ENCODE measurements at regions not wholly inside any gene's neighbourhood (a gene's known extent, or its start where the extent isn't known, plus 50 kb on each side); places are given as distances from the start of the nearest gene placed in this dataset.
"Not testable (repeated sequence)": the region's sequence is repeated elsewhere in the genome, so short reads cannot be mapped to it uniquely, and the experiment has no call there.

DNA sequence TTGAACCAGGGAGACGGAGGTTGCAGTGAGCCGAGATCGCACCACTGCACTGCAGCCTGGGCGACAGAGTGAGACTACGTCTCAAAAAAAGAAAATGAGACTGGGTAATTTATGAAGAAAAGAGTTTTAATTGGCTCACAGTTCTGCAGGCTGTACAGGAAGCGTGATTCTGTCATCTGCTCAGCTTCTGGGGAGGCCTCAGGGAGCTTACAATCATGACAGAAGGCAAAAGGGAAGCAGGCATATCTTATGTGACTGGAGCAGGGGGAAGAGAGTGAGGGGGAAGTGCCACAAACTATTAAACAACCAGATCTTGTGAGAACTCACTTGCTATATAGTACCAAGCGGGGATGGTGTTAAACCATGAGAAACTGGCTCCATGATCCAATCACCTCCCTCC, 1476.2 kb upstream of the DEFB115 start:
- H3K27ac ChIP-seq; intact Hi-C loops (cut with DNase I); H3K9me3 ChIP-seq (replicated peaks in 1 of 3); DNase-seq; H3K27me3 ChIP-seq; H3K4me3 ChIP-seq; H3K4me1 ChIP-seq (replicated peaks in 1 of 2); H3K36me3 ChIP-seq (replicated peaks in 1 of 2): not testable (repeated sequence)
- WGBS, 4 donors: 62 to 76% (median 69%) methylated on average over 7 of the region's 7 CpGs

DNA sequence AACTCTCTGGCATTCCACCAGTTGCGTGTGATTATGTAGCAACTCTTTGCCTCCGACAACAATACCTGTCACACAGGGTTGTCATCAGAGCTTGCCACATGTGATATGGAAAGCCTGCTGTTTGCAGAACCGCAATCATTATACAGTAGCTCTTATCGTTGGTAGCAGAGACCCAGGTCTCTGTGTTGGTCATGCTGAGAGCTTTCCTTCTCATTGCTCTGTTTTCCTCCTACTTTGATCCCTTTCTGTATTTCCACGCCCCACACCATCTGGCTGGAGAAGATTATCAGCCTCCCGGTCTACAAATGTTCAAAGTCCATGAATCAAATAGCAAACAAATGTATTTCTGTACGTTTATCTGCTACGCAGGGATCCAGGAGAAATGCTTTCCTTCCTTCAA, 1475.6 kb upstream of the DEFB115 start:
- DNase-seq; H3K9me3 ChIP-seq (replicated peaks in 1 of 3); H3K4me1 ChIP-seq (replicated peaks in 1 of 2); H3K27me3 ChIP-seq; intact Hi-C loops (cut with DNase I); H3K36me3 ChIP-seq (replicated peaks in 1 of 2); H3K4me3 ChIP-seq; H3K27ac ChIP-seq: not testable (repeated sequence)
- 64 to 78% (median 76%) methylated on average over 8 of the region's 8 CpGs for WGBS, 4 donors

DNA sequence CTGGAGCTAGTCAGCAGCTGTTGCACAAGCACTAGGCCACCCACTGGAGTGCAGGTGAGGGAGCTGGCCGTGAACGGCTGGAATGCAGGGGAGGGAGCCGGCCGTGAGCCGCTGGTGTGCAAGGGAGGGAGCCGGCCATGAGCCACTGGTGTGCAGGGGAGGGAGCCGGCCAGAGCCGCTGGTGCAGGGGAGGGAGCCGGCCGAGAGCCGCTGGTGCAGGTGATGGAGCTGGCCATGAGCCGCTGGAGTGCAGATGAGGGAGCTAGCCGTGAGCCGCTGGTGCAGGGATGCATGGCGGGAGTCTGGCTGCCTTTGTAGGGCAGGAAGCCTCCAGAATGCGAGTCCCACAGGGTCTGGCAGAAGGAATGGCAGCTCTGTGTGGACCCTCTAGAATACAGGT, 1470.0 kb upstream of the DEFB115 start:
- H3K27me3 ChIP-seq; H3K9me3 ChIP-seq (replicated peaks in 1 of 3); H3K36me3 ChIP-seq (replicated peaks in 1 of 2); DNase-seq; H3K4me3 ChIP-seq; intact Hi-C loops (cut with DNase I); H3K27ac ChIP-seq; H3K4me1 ChIP-seq (replicated peaks in 1 of 2): not testable (repeated sequence)
- 73 to 86% (median 81%) methylated on average over 10 to 16 of the region's 16 CpGs for WGBS, 4 donors

DNA sequence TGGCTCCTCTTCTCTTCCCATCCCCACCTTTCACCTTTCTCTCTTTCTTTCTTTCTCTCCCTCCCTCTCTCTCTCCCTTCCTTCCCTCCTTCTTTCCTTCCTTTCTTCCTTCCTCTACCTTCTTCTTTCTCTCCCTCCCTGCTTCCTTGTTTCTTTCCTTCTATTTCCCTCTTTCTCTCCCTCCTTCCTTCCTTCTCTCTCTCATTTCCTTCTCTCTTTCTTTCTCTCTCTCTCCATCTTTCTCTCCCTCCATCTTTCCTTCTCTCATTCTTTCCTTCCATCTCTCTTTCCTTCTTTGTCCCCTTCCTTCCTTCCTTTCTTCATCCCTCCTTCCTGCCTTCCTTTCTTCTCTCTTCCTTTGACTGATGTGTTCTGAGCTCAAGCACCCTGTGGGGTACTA, 1467.0 kb upstream of the DEFB115 start:
- Histone ChIP-seq H3K4me1 (replicated peaks in 1 of 2) (no peaks in the 10 kb centered on the region), H3K27ac (no peak overlapping the region), H3K4me3 (no peak overlapping the region), H3K36me3 (replicated peaks in 1 of 2) (no peaks in the 10 kb centered on the region), H3K27me3 (no peaks in the 10 kb centered on the region), H3K9me3 (replicated peaks in 1 of 3) (no peaks in the 10 kb centered on the region)
- TF ChIP-seq, protein P1, sequence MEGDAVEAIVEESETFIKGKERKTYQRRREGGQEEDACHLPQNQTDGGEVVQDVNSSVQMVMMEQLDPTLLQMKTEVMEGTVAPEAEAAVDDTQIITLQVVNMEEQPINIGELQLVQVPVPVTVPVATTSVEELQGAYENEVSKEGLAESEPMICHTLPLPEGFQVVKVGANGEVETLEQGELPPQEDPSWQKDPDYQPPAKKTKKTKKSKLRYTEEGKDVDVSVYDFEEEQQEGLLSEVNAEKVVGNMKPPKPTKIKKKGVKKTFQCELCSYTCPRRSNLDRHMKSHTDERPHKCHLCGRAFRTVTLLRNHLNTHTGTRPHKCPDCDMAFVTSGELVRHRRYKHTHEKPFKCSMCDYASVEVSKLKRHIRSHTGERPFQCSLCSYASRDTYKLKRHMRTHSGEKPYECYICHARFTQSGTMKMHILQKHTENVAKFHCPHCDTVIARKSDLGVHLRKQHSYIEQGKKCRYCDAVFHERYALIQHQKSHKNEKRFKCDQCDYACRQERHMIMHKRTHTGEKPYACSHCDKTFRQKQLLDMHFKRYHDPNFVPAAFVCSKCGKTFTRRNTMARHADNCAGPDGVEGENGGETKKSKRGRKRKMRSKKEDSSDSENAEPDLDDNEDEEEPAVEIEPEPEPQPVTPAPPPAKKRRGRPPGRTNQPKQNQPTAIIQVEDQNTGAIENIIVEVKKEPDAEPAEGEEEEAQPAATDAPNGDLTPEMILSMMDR (IDR thresholded peaks at IDR 0.05): no peak
- no peak for TF ChIP-seq POLR2A (IDR thresholded peaks at IDR 0.05)
- no peak for DNase-seq
- intact Hi-C loops (cut with DNase I): no loop called here

DNA sequence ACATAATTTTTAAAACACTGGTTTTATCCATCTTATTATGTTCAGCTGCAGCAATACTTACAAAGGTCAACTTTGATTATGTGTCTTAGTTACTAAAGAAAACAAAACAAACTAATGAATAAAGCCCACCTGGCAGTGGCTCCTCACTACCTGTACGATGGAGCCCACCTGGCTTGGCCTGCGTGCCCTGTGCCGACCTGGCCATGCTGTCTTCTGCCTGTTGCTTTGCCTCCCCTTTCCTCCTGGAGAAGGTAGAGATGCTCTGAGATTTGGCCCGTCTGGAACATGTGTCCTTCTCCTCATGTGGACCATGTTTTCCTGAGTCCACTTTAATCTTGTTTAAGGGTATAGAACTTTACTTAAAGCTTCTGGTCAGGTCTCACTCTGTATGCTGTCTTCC, 1426.0 kb upstream of the DEFB115 start:
- DNase-seq; H3K4me1 ChIP-seq (replicated peaks in 1 of 2); H3K4me3 ChIP-seq; intact Hi-C loops (cut with DNase I); H3K36me3 ChIP-seq (replicated peaks in 1 of 2); H3K9me3 ChIP-seq (replicated peaks in 1 of 3); H3K27ac ChIP-seq; H3K27me3 ChIP-seq: not testable (repeated sequence)
- WGBS, 4 donors: 45 to 51% (median 49%) methylated on average over 4 of the region's 4 CpGs

DNA sequence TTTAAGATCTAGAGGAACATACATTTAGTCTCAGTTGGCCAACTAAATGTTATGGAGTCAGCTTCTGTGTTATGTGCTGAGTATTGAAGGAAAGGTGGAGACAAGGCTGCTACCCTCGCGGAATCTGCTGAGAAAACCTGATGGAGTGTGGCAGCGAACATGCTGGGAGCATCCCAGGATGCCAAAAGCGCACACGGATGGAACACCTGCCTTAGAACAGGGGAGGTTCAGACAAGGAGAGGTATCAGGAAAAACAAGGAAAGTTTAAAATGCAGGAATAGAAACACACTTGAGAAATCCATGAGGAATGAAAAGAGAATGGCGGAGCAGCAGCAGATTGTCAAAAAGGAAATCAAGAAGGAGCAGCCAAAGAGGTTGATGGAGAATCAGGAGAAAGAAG, 1389.5 kb upstream of the DEFB115 start:
- H3K9me3 ChIP-seq (replicated peaks in 1 of 3); DNase-seq; H3K4me1 ChIP-seq (replicated peaks in 1 of 2); H3K4me3 ChIP-seq; H3K27ac ChIP-seq; H3K36me3 ChIP-seq (replicated peaks in 1 of 2); H3K27me3 ChIP-seq; intact Hi-C loops (cut with DNase I): not testable (repeated sequence)
- WGBS, 4 donors: 55 to 65% (median 57%) methylated on average over 6 of the region's 6 CpGs

DNA sequence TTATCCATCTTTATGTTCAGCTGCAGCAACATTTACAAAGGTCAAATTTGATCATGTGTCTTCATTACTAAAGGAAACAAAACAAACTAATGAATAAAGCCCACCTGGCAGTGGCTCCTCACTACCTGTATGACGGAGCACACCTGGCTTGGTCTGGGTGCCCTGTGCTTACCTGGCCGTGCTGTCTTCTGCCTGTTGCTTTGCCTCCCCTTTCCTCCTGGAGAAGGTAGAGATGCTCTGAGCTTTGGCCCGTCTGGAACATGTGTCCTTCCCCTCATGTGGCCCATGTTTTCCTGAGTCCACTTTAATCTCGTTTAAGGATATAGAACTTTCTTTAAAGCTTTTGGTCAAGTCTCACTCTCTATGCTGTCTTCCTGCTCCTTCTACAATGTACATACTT, 1388.8 kb upstream of the DEFB115 start:
- H3K36me3 ChIP-seq (replicated peaks in 1 of 2); H3K4me1 ChIP-seq (replicated peaks in 1 of 2); intact Hi-C loops (cut with DNase I); H3K4me3 ChIP-seq; H3K27me3 ChIP-seq; DNase-seq; H3K27ac ChIP-seq; H3K9me3 ChIP-seq (replicated peaks in 1 of 3): not testable (repeated sequence)
- 37 to 53% (median 40%) methylated on average over 4 of the region's 4 CpGs for WGBS, 4 donors

DNA sequence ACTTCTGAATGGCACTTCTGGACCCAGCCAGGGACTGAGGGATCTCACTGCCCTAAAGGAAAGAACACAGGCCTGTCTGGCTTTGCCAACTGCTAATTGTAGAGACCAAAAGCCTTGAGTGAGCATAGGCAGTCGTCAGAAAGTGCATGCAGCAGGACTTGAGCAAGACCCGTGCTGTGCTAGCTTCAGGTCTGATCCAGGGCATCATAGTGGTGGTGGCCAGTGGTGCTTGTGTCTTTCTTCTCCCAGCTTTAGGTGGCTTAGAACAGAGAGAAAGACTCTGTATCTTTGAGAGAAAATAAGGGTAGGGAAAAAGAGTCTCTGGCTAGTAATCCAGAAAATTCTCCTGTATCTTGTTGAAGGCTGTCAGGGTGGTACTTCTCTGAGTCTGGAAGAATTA, 1385.6 kb upstream of the DEFB115 start:
- DNase-seq; intact Hi-C loops (cut with DNase I): not testable (repeated sequence)
- WGBS, 4 donors: 51 to 63% (median 58%) methylated on average over 2 of the region's 2 CpGs

More for the DNA sequence above, 1385.6 kb upstream of the DEFB115 start:
- H3K9me3 ChIP-seq (replicated peaks in 1 of 3); H3K27me3 ChIP-seq; H3K27ac ChIP-seq; H3K4me3 ChIP-seq; H3K36me3 ChIP-seq (replicated peaks in 1 of 2); H3K4me1 ChIP-seq (replicated peaks in 1 of 2): not testable (repeated sequence)

Data from adrenal gland (tissue), 9 donors.